T-cell (primary cell): ENCODE measurements at regions not wholly inside any gene's neighbourhood (a gene's known extent, or its start where the extent isn't known, plus 50 kb on each side); places are given as distances from the start of the nearest gene placed in this dataset.

Experiments used
- ATAC-seq, 4 experiments: fragments of 200-7000 bp in 3 of 4; fragments of 150-1000 bp in 1 of 4; cut with Tn5 transposase; replicated peaks in 1 of 4; 1 replicate in 3 of 4; 2 replicates in 1 of 4; pipeline ENCODE4 v1.10.0; 2021; ENCODE audit warnings: moderate library complexity in 3 of 4, mild to moderate bottlenecking in 2 of 4, moderate number of reproducible peaks in 1 of 4
- CTCF ChIA-PET, 2 donors: fragments of 300-600 bp; sonication (Branson Sonifier 250); formaldehyde crosslinking; loops; one replicate each; lab custom pipeline; 2022; ENCODE audit warnings: antibody characterized with exemption in 2 of 2; lab: Charles Lee
- POLR2A ChIA-PET, 2 donors: fragments of 300-600 bp; sonication (Branson Sonifier 250); formaldehyde crosslinking; loops; one replicate each; lab custom pipeline; 2022; ENCODE audit warnings: antibody characterized with exemption in 2 of 2; lab: Charles Lee
- DNase-seq, 35 experiments: peaks; one replicate each; pipeline versions ENCODE4 v3.0.0 to v3.0.0-alpha.2; 2013 to 2023
- H3K27ac ChIP-seq: one replicate; pipeline ENCODE4 v1.5.1; 2013; ENCODE audit warnings: low read length
- H3K27me3 ChIP-seq, 2 experiments: replicated peaks in 1 of 2; 1 replicate in 1 of 2; 2 replicates in 1 of 2; pipeline versions ENCODE4 v1.6.1 to v1.7.0; 2013; ENCODE audit warnings: low read length in 1 of 2, mixed read lengths in 1 of 2; ENCODE audit not compliant: control insufficient read depth in 2 of 2, insufficient read depth in 2 of 2; ENCODE audit errors: extremely low read depth in 1 of 2
- H3K36me3 ChIP-seq, 2 donors: 1 replicate in 1 of 2; 2 replicates in 1 of 2; pipeline versions ENCODE4 v1.6.1 to v1.7.0; 2013; ENCODE audit warnings: low read length in 1 of 2; ENCODE audit not compliant: control insufficient read depth in 2 of 2, insufficient read depth in 1 of 2; ENCODE audit errors: extremely low read depth in 1 of 2
- H3K4me1 ChIP-seq, 2 experiments: 1 replicate in 1 of 2; 2 replicates in 1 of 2; pipeline versions ENCODE4 v1.6.1 to v1.7.0; 2013; ENCODE audit warnings: low read length in 2 of 2, mixed read lengths in 1 of 2; ENCODE audit not compliant: insufficient read depth in 2 of 2, control insufficient read depth in 1 of 2; ENCODE audit errors: extremely low read depth in 1 of 2
- H3K4me3 ChIP-seq, 2 donors: 1 replicate in 1 of 2; 2 replicates in 1 of 2; pipeline versions ENCODE4 v1.5.1 to v1.7.0; 2013; ENCODE audit warnings: mild to moderate bottlenecking in 2 of 2, low read length in 1 of 2, moderate library complexity in 1 of 2; ENCODE audit not compliant: control insufficient read depth in 1 of 2; ENCODE audit errors: extremely low read depth in 1 of 2
- H3K9me3 ChIP-seq: 2 replicates; pipeline ENCODE4 v1.7.0; 2013
- H3K27ac Mint-ChIP-seq, 2 donors: one replicate each; pipeline ENCODE4 v1.8.0; 2020 to 2021; ENCODE audit warnings: mild to moderate bottlenecking in 2 of 2, mixed read lengths in 2 of 2
- H3K27me3 Mint-ChIP-seq, 2 donors: one replicate each; pipeline ENCODE4 v1.8.0; 2021 to 2022; ENCODE audit warnings: mixed read lengths in 2 of 2
- H3K36me3 Mint-ChIP-seq: one replicate; pipeline ENCODE4 v1.8.0; 2021; ENCODE audit warnings: mixed read lengths
- H3K4me1 Mint-ChIP-seq, 3 donors: one replicate each; pipeline ENCODE4 v1.8.0; 2020 to 2022; ENCODE audit warnings: mixed read lengths in 3 of 3, mild to moderate bottlenecking in 1 of 3
- H3K4me3 Mint-ChIP-seq, 3 donors: one replicate each; pipeline ENCODE4 v1.8.0; 2020 to 2022; ENCODE audit warnings: mild to moderate bottlenecking in 3 of 3, mixed read lengths in 3 of 3, moderate library complexity in 3 of 3
- H3K9me3 Mint-ChIP-seq, 3 donors: one replicate each; pipeline ENCODE4 v1.8.0; 2020 to 2022; ENCODE audit warnings: mixed read lengths in 3 of 3
- WGBS: methylation state at CpG from one replicate; pipeline ENCODE4 v1.1.5; 2013; ENCODE audit warnings: missing lambda C conversion rate; ENCODE audit not compliant: insufficient coverage; 5-methylcytosine and 5-hydroxymethylcytosine counted together

DNA sequence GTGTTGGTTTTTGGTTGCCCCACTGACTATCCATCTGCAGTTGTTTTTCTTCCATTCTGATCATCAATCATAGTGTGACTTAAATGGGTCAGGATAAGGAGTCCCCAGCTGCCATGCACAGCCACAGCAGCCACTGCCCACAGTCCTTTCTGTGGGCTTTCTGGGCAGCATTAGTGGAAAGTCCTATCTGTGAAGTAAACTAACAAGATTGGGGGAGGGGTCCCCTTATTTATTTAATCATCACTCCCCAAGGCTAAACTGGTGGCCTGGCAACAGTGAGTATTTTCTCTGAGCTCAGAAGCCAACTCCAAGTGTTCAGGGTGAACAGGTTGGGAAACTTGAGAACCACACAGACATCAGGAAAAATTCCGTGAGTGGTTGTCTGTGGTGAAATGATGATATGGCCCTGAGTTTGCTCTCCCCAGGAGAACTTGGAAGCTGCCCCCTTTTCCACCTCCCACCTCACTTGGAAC lies 145.0 kb downstream of the CCDC34 start:
- Histone ChIP-seq H3K27ac (no peak overlapping the region), H3K27me3 (peaks cover 0 to 6% of the 10 kb centered on the region in 2 experiments), H3K36me3 (no peaks in the 10 kb centered on the region), H3K9me3 (no peaks in the 10 kb centered on the region), H3K4me1 (no peaks in the 10 kb centered on the region), H3K4me3 (no peak overlapping the region)
- WGBS = no CpG with 5 or more reads among the region's 1 CpG
- H3K4me3 Mint-ChIP-seq = no peak overlapping the region
- H3K27me3 Mint-ChIP-seq = peaks cover 8 to 17% of the 10 kb centered on the region in 2 donors
- no peaks in the 10 kb centered on the region for H3K4me1 Mint-ChIP-seq
- H3K27ac Mint-ChIP-seq = no peak overlapping the region
- ChIA-PET POLR2A (interaction anchor here in 1 of 2 donors (0.6 kb wide), 1 partner anchor 306 kb away, joined by 5 read pairs; no protein-coding TSS in a partner anchor), CTCF (no interaction called here)
- DNase-seq = no peak
- ATAC-seq = no peak
- H3K9me3 Mint-ChIP-seq = no peaks in the 10 kb centered on the region
- H3K36me3 Mint-ChIP-seq = no peaks in the 10 kb centered on the region

DNA sequence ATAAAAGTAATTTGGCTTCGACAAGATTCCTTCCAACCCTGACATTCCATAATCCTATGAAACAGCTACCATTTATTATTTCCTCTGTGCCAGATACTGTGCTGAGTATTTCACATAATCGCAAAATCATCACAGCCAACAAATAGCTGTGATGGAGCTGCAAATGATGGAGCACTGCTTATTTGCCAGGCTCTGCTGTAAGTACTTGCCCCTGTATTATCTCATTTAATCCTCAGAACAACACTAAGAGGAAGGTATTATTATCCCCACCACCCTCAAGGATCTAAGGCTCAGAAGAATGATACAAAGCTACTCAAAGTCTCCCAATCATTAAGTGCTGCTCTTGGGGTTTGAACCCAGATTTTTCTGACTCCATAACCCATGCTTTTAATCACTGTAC lies 145.5 kb downstream of the CCDC34 start:
- H3K9me3 ChIP-seq = no peaks in the 10 kb centered on the region
- Mint-ChIP-seq H3K27me3 (peaks cover 9 to 17% of the 10 kb centered on the region in 2 donors), H3K4me1 (no peaks in the 10 kb centered on the region), H3K9me3 (no peaks in the 10 kb centered on the region), H3K4me3 (no peak overlapping the region), H3K27ac (no peak overlapping the region), H3K36me3 (no peaks in the 10 kb centered on the region)
- H3K27me3 ChIP-seq = peaks cover 0 to 6% of the 10 kb centered on the region in 2 experiments
- H3K4me1 ChIP-seq = no peaks in the 10 kb centered on the region
- ATAC-seq (no peak), DNase-seq (no peak)
- POLR2A ChIA-PET = interaction anchor here in 1 of 2 donors (0.6 kb wide), 1 partner anchor 306 kb away, joined by 5 read pairs; no protein-coding TSS in a partner anchor
- no peak overlapping the region for H3K27ac ChIP-seq
- 94% methylated on average over 2 of the region's 2 CpGs for WGBS
- CTCF ChIA-PET = no interaction called here
- no peak overlapping the region for H3K4me3 ChIP-seq
- no peaks in the 10 kb centered on the region for H3K36me3 ChIP-seq

DNA sequence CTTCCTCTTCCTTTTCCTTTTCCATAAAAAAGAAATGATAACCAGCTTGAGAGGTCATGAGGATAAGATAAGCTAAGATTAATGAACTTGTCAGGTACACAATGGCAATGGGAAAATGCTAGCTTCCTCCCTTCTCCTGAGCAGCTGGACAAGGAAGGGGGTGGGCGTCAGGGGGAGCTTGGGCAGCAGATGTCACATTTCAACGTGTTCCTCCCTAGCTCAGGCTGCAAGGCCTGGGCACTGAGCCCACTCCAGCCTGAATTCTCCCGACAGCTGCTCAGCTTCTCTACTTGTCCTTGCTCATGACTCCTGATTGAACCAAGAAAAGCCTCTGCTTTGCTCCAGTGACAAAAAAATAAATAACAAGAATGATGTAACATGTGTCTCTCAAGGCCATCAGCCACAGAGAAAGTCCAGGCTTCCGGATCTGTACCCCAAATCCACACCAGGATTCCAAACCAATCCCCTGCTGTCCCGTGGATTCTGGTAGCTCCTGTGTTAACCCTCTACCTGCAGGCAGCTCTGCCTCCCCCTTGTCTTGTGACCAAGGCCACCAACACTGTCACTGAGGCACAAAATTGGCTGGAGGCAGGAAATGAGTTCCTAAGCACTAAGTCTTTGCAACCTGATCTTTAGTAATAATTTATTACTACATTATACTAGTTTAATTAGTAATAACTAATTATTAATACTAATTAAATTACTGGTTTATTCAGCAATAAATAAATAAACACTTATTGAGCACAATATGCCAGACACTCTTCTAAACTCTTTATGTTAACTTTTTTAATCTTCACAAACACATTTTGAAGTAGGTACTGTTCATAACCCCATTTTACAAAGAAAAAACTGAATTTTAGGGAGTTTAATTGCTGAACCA lies 146.5 kb downstream of the CCDC34 start:
- Mint-ChIP-seq H3K4me1 (no peaks in the 10 kb centered on the region), H3K27me3 (peaks cover 14 to 17% of the 10 kb centered on the region in 2 donors), H3K4me3 (no peak overlapping the region), H3K27ac (no peak overlapping the region), H3K9me3 (no peaks in the 10 kb centered on the region), H3K36me3 (no peaks in the 10 kb centered on the region)
- WGBS = 64% methylated on average over 4 of the region's 5 CpGs
- Histone ChIP-seq H3K9me3 (no peaks in the 10 kb centered on the region), H3K27me3 (peaks cover 0 to 6% of the 10 kb centered on the region in 2 experiments), H3K4me1 (no peaks in the 10 kb centered on the region), H3K36me3 (no peaks in the 10 kb centered on the region), H3K4me3 (no peak overlapping the region), H3K27ac (no peak overlapping the region)
- ATAC-seq = no peak
- ChIA-PET POLR2A (no interaction called here), CTCF (no interaction called here)
- no peak for DNase-seq

DNA sequence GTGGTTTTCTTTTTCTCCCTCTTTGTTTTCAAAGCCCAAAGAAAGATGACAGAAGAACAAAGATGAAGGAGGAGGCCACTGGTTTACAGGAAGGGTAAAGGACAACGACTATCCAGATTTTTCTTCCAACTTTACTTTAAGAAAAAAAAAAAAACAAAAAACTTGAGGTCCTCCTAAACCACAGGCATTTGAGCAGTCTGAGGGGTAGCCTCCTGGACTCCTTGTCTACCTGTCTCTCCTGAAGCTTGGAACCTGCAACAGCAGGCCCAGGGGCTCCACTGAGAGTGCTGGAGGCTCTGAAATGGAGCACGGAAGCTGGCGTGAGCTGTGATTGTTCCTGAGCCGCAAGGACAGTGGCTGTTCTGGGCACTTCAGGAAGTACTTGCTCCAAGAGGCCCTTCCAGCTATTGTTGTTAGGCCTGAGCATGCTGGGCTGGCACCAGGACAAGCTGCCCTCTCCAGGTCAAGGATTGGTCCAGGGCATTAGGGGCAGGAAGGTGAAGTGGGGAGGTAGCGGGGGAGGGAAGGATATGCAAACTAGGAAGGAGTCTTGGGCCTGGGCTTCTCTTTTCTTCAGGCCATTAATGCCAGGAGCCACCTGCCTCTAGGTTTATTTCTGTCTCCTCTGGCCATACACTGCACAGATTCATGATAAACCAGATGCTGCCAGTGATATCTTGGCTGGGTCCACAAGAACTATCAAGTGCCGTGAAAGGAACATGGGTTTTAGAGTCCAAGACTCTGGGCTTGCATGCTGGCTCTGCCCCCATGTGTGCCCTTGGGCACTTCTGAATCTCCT lies 147.3 kb downstream of the CCDC34 start:
- Mint-ChIP-seq H3K27me3 (peaks cover 17 to 18% of the 10 kb centered on the region in 2 donors), H3K4me3 (no peak overlapping the region), H3K36me3 (no peaks in the 10 kb centered on the region), H3K9me3 (no peaks in the 10 kb centered on the region), H3K27ac (no peak overlapping the region), H3K4me1 (no peaks in the 10 kb centered on the region)
- DNase-seq (no peak), ATAC-seq (no peak)
- ChIA-PET CTCF (no interaction called here), POLR2A (interaction anchor here in 1 of 2 donors (0.6 kb wide), 1 partner anchor 240 kb away, joined by 4 read pairs; no protein-coding TSS in a partner anchor)
- Histone ChIP-seq H3K36me3 (no peaks in the 10 kb centered on the region), H3K27ac (no peak overlapping the region), H3K4me1 (no peaks in the 10 kb centered on the region), H3K4me3 (no peak overlapping the region), H3K27me3 (peaks cover 0 to 6% of the 10 kb centered on the region in 2 experiments), H3K9me3 (no peaks in the 10 kb centered on the region)
- WGBS = 90% methylated on average over 4 of the region's 6 CpGs

DNA sequence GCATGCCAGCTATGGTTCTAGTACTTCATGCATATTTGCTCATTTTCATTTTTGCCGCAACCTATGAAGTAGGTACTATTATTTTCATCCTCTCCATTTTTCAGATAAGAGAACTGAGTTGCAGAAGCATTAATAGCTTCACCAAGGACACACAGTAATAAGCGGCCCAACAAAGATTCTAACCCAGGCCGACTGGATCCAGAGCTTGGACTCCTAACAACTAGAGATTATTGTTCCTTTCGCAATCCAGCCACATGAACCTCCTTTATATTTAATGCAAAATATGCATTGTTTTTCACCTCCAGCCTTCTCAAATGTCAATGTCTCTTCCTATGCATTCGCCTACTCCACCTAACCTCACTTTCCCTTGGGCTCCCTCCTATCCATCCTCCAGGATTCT lies 148.3 kb downstream of the CCDC34 start:
- no peaks in the 10 kb centered on the region for H3K4me1 Mint-ChIP-seq
- ChIA-PET POLR2A (no interaction called here), CTCF (no interaction called here)
- DNase-seq (no peak), ATAC-seq (no peak)
- no peak overlapping the region for H3K27ac ChIP-seq
- no peak overlapping the region for H3K4me3 Mint-ChIP-seq
- H3K36me3 ChIP-seq = no peaks in the 10 kb centered on the region
- 81% methylated on average over 4 of the region's 5 CpGs for WGBS
- H3K4me1 ChIP-seq = no peaks in the 10 kb centered on the region
- H3K4me3 ChIP-seq = no peak overlapping the region
- H3K9me3 Mint-ChIP-seq = no peaks in the 10 kb centered on the region
- H3K9me3 ChIP-seq = no peaks in the 10 kb centered on the region
- no peaks in the 10 kb centered on the region for H3K36me3 Mint-ChIP-seq
- peaks cover 17 to 18% of the 10 kb centered on the region in 2 donors for H3K27me3 Mint-ChIP-seq
- H3K27ac Mint-ChIP-seq = no peak overlapping the region
- H3K27me3 ChIP-seq = peaks cover 0 to 6% of the 10 kb centered on the region in 2 experiments

DNA sequence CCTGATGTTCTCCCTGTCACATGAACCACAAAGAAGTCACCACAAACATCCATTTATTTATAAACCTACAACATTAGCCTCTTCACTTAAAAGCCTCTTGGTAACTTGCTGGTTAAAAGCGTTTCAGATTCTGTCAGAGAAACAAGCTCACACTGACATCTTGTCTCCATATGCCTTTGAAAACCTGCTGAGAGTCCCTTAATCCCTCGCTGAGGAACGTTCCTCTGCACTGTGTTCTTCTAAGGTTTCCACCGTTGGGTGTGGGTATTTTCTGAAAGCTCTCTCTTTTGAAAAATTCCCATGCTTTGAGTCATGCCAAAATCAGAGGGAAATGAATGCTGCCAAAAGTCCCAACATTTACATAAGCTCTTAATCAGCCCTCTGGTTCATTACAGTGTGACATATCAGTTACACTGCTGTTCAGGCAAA lies 149.8 kb downstream of the CCDC34 start:
- DNase-seq = no peak
- Histone ChIP-seq H3K27me3 (peaks cover 0 to 6% of the 10 kb centered on the region in 2 experiments), H3K27ac (no peak overlapping the region), H3K9me3 (no peaks in the 10 kb centered on the region), H3K36me3 (no peaks in the 10 kb centered on the region), H3K4me3 (no peak overlapping the region), H3K4me1 (no peaks in the 10 kb centered on the region)
- CTCF ChIA-PET = no interaction called here
- POLR2A ChIA-PET = no interaction called here
- Mint-ChIP-seq H3K27me3 (peaks cover 4 to 18% of the 10 kb centered on the region in 2 donors), H3K9me3 (no peaks in the 10 kb centered on the region), H3K4me3 (no peak overlapping the region), H3K4me1 (no peaks in the 10 kb centered on the region), H3K27ac (no peak overlapping the region), H3K36me3 (no peaks in the 10 kb centered on the region)
- ATAC-seq = no peak
- 88% methylated on average over 1 of the region's 4 CpGs for WGBS
